Stimulated activated CD8-positive, alpha-beta memory T cell treated with anti-CD3 and anti-CD28 coated beads, Interleukin-7, amount 100 ng/mL, for 24 hours (primary cell): ENCODE measurements at regions not wholly inside any gene's neighbourhood (a gene's known extent, or its start where the extent isn't known, plus 50 kb on each side); places are given as distances from the start of the nearest gene placed in this dataset.
"Not testable (repeated sequence)": the region's sequence is repeated elsewhere in the genome, so short reads cannot be mapped to it uniquely, and the experiment has no call there.

Experiments used
- DNase-seq: peaks from one replicate; pipeline ENCODE4 v3.0.0-alpha.2; 2020; ENCODE audit warnings: low read depth

GRCh38 chr1:121519042-121519755, 334.4 kb downstream of the SRGAP2C start:
- peak; percentile 57 for DNase-seq

GRCh38 chr1:121519756-121520286, 335.0 kb downstream of the SRGAP2C start:
- not testable (repeated sequence) for DNase-seq

DNA sequence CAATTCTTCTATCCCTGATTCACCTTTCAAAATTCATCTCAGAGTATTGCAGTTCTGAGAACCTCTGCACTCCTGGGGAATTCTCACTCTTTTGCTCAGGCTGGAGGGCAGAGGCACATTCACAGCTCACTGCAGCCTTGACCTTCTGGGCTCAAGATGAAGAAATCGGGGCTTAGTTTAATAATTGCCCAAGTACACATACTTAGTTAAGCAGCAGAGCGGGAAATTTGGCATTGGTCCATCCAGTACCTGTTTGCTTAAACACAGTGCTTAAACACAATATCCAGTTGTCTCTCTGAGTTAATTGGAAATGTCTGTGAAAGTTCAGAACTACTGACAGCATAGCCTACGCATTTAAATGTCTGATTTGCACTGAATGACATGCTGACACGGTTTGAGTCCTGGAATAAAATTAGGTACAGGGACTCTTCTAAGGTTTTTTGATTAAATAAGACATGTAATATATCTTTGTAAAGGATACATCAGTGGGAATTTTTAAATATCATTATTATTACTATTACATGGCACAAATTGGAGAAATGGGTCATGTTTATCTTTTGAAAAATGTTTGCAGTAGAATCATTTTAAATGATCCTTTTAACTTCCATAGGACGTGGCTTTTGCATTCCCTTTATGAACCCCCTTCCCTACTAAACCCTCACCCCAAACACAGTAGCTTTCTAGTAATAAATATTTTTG, 337.4 kb downstream of the SRGAP2C start:
- no peak for DNase-seq

GRCh38 chr1:121523112-121523511, 338.3 kb downstream of the SRGAP2C start:
- not testable (repeated sequence) for DNase-seq

- DNase-seq = no peak
Measured at GRCh38 chr1:121525355-121525754, 340.6 kb downstream of the SRGAP2C start.

DNA sequence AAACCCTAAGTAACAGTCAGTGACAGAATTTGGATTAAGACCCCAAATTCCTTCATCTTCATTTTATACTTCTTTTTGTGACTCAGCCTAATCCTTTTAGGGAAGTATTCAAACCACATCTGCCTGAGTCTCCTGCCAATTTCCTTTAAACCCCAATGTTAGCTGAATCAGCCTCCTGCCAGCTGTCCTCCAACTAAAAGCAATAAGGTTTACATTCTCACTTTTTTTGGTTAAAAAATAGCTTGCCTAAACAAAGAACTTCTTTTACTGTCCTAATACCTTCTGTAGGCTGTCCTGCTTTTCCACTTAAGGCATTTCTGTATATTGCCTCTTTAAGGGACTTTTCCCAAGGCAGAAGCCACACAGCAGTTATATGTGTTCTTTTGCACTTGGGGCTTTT, 344.2 kb downstream of the SRGAP2C start:
- not testable (repeated sequence) for DNase-seq

GRCh38 chr1:121530026-121530425, 345.3 kb downstream of the SRGAP2C start:
- not testable (repeated sequence) for DNase-seq

GRCh38 chr1:121531747-121532146, 347.0 kb downstream of the SRGAP2C start:
- DNase-seq = not testable (repeated sequence)

DNA sequence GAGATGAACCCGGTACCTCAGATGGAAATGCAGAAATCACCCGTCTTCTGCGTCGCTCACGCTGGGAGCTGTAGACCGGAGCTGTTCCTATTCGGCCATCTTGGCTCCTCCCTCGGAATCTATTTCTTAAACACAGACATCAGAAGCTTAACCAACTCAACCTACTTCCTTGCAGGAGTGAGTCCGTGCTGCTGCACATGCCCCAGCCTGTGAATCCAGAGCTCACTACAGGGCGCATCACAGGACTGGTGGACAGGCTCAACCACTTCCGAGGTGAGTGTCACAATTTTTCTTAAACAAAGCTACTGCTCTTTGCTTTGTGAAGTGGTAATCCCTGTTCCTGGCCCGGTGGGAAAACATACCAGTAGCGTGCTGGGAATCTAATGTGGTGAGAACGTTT, 353.4 kb downstream of the SRGAP2C start:
- DNase-seq = not testable (repeated sequence)

GRCh38 chr1:121538943-121539575, 354.3 kb downstream of the SRGAP2C start:
- DNase-seq = no peak

GRCh38 chr1:121543988-121544387, 359.2 kb downstream of the SRGAP2C start:
- DNase-seq = not testable (repeated sequence)

DNA sequence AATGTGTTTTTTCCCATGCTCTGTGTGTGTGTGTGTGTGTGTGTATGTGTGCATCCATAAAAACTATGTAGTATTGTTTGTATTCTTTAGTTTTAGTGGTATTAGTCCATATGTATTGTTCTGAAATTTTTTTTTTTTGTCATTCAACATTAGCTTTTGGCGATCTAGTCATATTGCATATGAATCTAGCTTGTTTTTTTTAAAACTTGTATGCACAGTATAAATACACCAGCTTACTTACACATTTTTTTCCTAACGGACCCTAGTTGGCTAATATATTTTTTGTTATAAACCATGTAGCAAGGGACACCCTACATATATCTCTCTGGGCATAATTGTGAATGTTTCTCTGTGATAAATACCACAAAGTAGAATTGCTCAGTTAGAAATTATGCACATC, 359.7 kb downstream of the SRGAP2C start:
- DNase-seq = no peak

- DNase-seq = not testable (repeated sequence)
Measured at GRCh38 chr1:121545899-121546298, 361.1 kb downstream of the SRGAP2C start.

GRCh38 chr1:121546830-121547591, 362.2 kb downstream of the SRGAP2C start:
- DNase-seq = no peak

GRCh38 chr1:121547726-121548125, 363.0 kb downstream of the SRGAP2C start:
- not testable (repeated sequence) for DNase-seq

DNA sequence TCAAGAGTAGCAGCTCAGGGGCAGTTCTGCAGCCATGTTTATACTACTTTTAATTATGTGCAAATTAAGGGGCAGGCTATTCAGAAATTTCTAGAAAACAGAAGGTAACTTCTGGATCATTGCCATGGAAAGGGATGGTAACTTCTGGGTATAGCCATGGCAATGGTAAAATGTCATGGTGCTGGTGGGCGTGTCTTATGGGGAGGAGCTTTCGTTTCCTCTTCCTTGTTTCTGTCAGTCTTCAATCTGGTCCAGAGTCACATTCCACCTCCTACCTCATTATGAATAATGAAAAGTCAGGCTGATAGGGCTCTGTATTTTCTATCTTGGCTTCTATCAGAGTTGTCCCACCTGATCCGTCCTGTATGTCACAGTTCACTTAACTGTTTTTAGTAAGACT, 366.0 kb downstream of the SRGAP2C start:
- DNase-seq = not testable (repeated sequence)

DNA sequence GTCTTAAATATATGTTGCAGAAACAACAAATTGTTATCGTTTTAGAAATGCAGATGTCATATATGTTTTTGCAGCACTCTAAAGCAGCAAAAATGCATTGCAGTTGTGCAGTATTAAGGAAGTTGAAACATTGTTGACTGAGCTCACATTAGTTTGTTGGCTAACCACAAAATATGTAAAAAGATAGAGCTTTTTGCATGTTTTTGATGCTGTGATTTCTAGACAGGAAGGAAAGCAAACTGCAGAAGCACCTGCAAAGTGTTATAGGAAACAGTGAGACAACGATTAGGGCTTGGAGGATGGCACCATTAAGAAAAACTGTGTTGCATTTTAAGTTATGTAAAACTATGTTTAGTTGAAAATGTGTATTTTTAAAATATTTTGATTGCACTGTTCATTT, 366.7 kb downstream of the SRGAP2C start:
- not testable (repeated sequence) for DNase-seq

GRCh38 chr1:121556560-121556959, 371.8 kb downstream of the SRGAP2C start:
- DNase-seq = not testable (repeated sequence)

DNA sequence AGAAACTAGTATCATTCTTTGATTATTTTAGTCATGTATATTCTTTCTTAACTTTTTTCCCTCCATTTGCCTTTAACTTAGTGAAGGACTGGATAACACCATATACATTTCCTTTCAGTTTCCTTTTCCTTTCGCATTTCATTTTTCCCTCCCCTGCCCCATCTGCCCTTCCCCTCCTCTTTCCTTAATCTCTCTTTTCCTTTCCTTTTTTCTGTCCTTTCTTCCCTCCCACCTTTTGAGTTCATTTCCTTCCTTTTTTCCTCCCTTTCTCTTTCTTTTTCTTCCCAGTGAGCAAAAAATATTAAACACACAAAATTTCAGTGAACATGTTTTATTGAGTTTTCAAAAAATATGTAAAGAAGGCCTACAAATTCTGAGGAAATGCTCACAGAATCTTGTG, 373.3 kb downstream of the SRGAP2C start:
- not testable (repeated sequence) for DNase-seq

GRCh38 chr1:121558514-121558913, 373.7 kb downstream of the SRGAP2C start:
- no peak for DNase-seq

DNA sequence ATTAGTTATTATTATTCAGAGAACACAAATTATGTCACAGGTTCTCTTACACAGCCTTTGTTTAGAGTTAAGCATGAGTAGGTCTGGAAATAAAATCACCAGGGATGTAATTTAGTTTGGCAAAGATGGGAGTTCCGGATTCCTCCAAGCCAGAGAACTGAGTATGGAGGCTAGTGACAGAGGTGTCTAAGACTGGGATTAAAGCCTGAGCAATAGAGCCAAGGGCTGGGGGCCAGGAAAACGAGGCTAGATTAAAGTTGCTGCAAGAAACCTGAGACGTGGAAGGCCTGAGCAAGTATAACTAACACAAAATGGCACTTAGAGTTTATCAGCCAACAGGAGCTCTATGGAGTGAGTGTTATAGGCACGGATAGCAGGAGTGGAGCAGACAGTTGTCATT, 381.6 kb downstream of the SRGAP2C start:
- DNase-seq = no peak

DNA sequence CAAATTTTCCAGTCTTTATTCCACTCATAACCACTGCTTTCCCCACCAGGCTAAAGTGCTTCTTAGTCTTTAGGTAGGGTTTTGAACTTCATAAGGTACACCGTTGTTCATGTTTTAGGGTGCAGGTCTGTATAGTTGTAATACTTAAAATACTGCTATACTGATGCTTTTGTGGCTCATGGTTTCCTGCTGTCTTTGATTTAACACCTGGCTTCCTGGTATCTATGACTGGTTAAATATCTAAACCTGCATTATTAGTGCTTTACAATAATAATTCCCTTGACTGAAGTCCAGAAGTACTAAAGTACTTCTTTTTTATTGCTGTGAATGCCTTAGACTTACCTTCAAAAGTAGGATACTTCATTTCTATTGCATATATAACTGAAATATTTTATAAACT, 384.7 kb downstream of the SRGAP2C start:
- no peak for DNase-seq
